NCI-H1694 treated with DMSO at 0.1 percent for 48 hours (cell line): ENCODE measurements at regions not wholly inside any gene's neighbourhood (a gene's known extent, or its start where the extent isn't known, plus 50 kb on each side); places are given as distances from the start of the nearest gene placed in this dataset.

Source experiments
- DNase-seq: peaks from one replicate; lab custom pipeline; 2025; lab: John Stamatoyannopoulos, UW

DNA sequence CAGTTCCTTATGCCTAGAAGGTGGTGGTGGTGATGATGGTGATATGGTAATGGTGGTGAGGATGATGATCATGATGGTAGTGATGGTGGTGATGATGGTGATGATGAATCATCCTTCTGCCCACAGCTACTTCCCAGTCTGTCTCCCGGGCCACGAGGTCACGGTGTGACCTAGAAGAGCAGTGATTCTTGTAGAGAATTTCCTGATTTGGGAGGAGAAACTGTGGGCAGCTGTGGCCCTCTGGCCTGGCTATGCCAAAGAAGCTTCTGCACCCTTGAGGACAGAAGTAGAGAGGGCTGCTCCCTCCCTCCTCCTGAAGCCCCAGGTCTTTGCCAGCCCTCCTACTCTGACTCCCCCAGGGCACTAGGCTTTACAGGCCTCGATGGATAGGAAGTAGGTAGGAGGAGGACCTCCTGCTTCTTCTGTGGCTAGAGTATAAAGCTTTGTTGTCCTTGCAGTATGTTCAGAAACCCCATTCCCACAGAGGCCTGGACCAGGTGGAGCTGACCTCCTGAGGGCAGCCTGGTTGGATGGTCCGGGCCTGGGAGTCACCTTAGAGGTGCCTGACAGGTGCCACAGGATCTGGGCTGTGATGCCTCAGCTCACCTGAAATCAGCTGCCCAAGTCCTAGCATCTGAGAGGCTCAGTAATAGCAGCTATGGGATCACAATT, 57.9 kb upstream of the EPAS1 start:
- no peak for DNase-seq

DNA sequence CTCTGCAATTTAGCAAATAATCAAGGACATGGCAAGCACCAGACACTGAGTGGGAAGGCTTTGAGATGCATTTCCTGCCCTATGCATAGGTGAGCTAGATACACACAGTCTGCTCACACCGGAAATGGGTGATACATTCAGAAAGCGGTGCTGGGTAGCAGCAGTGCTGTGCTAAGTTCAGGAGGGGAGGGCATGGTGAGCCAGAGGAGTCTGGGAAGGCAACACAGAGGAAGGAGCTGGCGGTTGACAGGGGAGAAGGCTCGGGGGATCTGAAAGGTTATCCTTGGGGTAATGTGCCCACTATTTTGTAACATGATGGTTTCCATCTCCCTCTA, 57.4 kb upstream of the EPAS1 start:
- no peak for DNase-seq

DNA sequence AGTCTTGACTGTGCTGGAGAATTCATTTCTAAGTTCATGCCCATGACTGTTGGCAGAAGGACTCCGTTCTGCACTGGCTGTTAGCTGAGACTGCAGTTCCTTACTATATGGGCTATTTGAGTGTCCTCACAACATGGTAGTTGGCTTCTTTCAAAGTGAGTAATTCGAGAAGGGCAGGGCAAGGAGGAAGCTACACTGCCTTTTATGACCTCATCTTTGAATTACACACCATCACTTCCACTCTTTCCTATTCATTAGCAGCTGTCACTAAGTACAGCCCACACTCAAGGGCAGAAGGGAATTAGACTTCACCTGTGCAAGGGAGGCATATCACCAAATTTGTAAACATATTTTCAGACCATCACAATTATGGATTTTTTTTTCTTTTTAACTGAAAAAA, 55.9 kb upstream of the EPAS1 start:
- DNase-seq: peak; percentile 52

DNA sequence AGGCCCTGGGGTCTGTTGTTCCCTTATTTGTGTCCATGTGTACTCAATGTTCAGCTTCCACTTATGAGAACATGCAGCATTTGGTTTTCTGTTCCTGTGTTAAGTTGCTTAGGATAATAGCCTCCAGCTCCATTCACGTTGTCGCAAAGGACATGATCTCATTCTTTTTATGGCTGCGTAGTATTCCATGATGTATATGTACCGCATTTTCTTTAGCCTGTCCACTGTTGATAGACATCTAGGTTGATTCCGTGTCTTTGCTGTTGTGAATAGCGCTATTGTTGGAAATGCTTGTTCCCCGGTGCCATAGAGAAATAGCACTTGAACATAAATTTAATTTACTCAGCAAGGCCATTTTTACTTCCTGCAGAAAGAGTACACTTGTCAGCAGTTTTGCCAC, 51.3 kb upstream of the EPAS1 start:
- DNase-seq: no peak

DNA sequence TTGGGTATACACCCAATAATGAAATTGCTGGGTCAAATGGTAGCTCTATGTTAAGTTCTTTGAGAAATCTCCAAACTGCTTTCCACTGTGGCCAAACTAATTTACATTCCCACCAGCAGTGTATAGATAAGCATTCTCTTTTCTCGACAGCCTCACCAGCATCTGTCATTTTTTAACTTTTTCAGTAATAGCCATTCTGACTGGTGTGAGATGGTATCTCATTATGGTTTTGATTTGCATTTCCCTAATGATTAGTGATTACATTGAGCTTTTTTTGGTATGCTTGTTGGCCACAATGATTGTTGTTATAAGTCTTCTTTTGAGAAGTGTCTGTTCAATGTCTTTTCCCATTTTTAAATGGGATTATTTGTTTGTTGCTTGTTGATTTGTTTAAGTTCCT, 50.4 kb upstream of the EPAS1 start:
- DNase-seq: no peak
